ENCODE measurements at regions not wholly inside any gene's neighbourhood (a gene's known extent, or its start where the extent isn't known, plus 50 kb on each side); places are given as distances from the start of the nearest gene placed in this dataset.
"Not testable (repeated sequence)": the region's sequence is repeated elsewhere in the genome, so short reads cannot be mapped to it uniquely, and the experiment has no call there.

- Mint-ChIP-seq H3K36me3 (no peaks in the 10 kb centered on the region), H3K4me3 (no peak overlapping the region), H3K27me3 (no peaks in the 10 kb centered on the region), H3K27ac (no peak overlapping the region), H3K4me1 (no peaks in the 10 kb centered on the region), H3K9me3 (ENCODE audit: low read depth) (no peaks in the 10 kb centered on the region)
- DNase-seq, result no peak
- ATAC-seq, result no peak
- CTCF ChIA-PET, result no interaction called here
Measured at GRCh38 chrX:122245175-122245574, 938.9 kb upstream of the GRIA3 start.

DNA sequence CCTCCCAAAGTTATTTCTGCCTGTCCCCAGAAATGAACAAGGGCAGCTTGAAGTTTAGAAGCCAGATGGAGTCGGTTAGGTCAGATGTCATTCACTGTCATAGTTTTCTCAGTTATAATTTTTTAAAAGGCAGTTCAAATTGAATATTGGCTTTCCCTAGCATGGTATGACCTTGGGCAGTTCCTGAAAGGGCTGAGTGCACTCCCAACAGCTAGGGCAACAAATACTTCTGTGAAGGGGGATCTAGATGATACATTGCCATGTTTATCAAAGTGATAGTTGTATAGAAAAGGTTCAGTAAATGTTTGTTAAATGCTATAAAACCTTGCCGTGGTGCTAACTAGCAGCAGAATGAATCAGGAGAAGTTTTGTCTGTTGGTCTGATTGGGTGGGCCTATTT lies 938.1 kb upstream of the GRIA3 start:
- ATAC-seq, result no peak

GRCh38 chrX:122246937-122247336 lies 937.1 kb upstream of the GRIA3 start:
- H3K4me1 Mint-ChIP-seq, result no peaks in the 10 kb centered on the region
- no peak overlapping the region for H3K27ac Mint-ChIP-seq

More for the DNA sequence above, 938.1 kb upstream of the GRIA3 start:
- no peaks in the 10 kb centered on the region for H3K36me3 Mint-ChIP-seq
- H3K4me1 Mint-ChIP-seq, result no peaks in the 10 kb centered on the region
- no peak overlapping the region for H3K27ac Mint-ChIP-seq
- no peak for DNase-seq
- H3K4me3 Mint-ChIP-seq, result no peak overlapping the region
- no peaks in the 10 kb centered on the region for H3K9me3 Mint-ChIP-seq (ENCODE audit: low read depth)
- no peaks in the 10 kb centered on the region for H3K27me3 Mint-ChIP-seq
- CTCF ChIA-PET, result no interaction called here

GRCh38 chrX:122248681-122249080 lies 935.4 kb upstream of the GRIA3 start:
- no peak for ATAC-seq
- H3K27me3 Mint-ChIP-seq, result no peaks in the 10 kb centered on the region

More at GRCh38 chrX:122246937-122247336, 937.1 kb upstream of the GRIA3 start:
- Mint-ChIP-seq H3K4me3 (no peak overlapping the region), H3K27me3 (no peaks in the 10 kb centered on the region), H3K36me3 (no peaks in the 10 kb centered on the region), H3K9me3 (ENCODE audit: low read depth) (no peaks in the 10 kb centered on the region)
- no peak for ATAC-seq
- DNase-seq, result no peak
- CTCF ChIA-PET, result no interaction called here

GRCh38 chrX:122252454-122252853 lies 931.6 kb upstream of the GRIA3 start:
- CTCF ChIA-PET, result no interaction called here
- no peak overlapping the region for H3K4me3 Mint-ChIP-seq
- no peaks in the 10 kb centered on the region for H3K9me3 Mint-ChIP-seq (ENCODE audit: low read depth)
- H3K27me3 Mint-ChIP-seq, result no peaks in the 10 kb centered on the region
- H3K4me1 Mint-ChIP-seq, result no peaks in the 10 kb centered on the region
- no peak for DNase-seq
- H3K27ac Mint-ChIP-seq, result no peak overlapping the region
- no peaks in the 10 kb centered on the region for H3K36me3 Mint-ChIP-seq
- no peak for ATAC-seq

More at GRCh38 chrX:122248681-122249080, 935.4 kb upstream of the GRIA3 start:
- Mint-ChIP-seq H3K9me3 (ENCODE audit: low read depth) (no peaks in the 10 kb centered on the region), H3K4me1 (no peaks in the 10 kb centered on the region), H3K27ac (no peak overlapping the region), H3K36me3 (no peaks in the 10 kb centered on the region), H3K4me3 (no peak overlapping the region)
- CTCF ChIA-PET, result interaction anchor here (0.5 kb wide), 1 partner anchor 10 kb away, joined by 3 read pairs; no protein-coding TSS in a partner anchor
- no peak for DNase-seq

- Mint-ChIP-seq H3K36me3 (no peaks in the 10 kb centered on the region), H3K4me3 (no peak overlapping the region), H3K9me3 (ENCODE audit: low read depth) (peaks cover 10% of the 10 kb centered on the region), H3K27me3 (no peaks in the 10 kb centered on the region), H3K27ac (no peak overlapping the region), H3K4me1 (no peaks in the 10 kb centered on the region)
- DNase-seq (no peak), ATAC-seq (no peak)
- CTCF ChIA-PET, result no interaction called here
Measured at GRCh38 chrX:122268353-122268752, 915.7 kb upstream of the GRIA3 start.

- Mint-ChIP-seq H3K36me3 (no peaks in the 10 kb centered on the region), H3K9me3 (ENCODE audit: low read depth) (peaks cover 10% of the 10 kb centered on the region), H3K4me1 (no peaks in the 10 kb centered on the region), H3K27ac (no peak overlapping the region), H3K27me3 (no peaks in the 10 kb centered on the region), H3K4me3 (no peak overlapping the region)
- no peak for ATAC-seq
- no peak for DNase-seq
- CTCF ChIA-PET, result no interaction called here
Measured at GRCh38 chrX:122269243-122269781, 914.8 kb upstream of the GRIA3 start.

- no peak overlapping the region for H3K4me3 Mint-ChIP-seq
- ATAC-seq, result no peak
- DNase-seq, result no peak
- H3K27ac Mint-ChIP-seq, result no peak overlapping the region
- no peaks in the 10 kb centered on the region for H3K36me3 Mint-ChIP-seq
- CTCF ChIA-PET, result no interaction called here
- no peaks in the 10 kb centered on the region for H3K27me3 Mint-ChIP-seq
- H3K4me1 Mint-ChIP-seq, result no peaks in the 10 kb centered on the region
- peaks cover 6% of the 10 kb centered on the region for H3K9me3 Mint-ChIP-seq (ENCODE audit: low read depth)
Measured at GRCh38 chrX:122270809-122271494, 913.1 kb upstream of the GRIA3 start.

DNA sequence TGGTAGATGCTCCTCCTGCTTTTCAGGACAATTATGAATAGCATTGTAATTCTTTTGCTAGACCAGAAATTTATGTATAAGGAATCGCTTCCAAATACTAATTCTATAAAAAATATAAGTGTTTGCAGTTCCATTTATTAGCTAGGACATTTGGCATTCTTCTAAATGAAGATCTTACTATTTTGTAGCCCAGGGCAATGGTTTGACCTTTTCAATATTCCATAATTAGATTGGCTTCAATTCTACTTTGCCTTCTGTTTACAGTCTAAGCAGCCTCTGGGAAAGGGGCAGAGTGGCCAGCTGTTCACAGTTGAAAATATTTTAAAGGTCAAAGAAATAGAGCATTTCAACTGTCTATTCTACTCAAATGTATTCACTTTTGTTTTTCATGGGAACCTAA lies 912.1 kb upstream of the GRIA3 start:
- no peaks in the 10 kb centered on the region for H3K36me3 Mint-ChIP-seq
- DNase-seq (no peak), ATAC-seq (no peak)
- H3K4me1 Mint-ChIP-seq, result no peaks in the 10 kb centered on the region
- CTCF ChIA-PET, result no interaction called here
- H3K27me3 Mint-ChIP-seq, result no peaks in the 10 kb centered on the region
- H3K9me3 Mint-ChIP-seq (ENCODE audit: low read depth), result peaks cover 6% of the 10 kb centered on the region
- no peak overlapping the region for H3K4me3 Mint-ChIP-seq
- H3K27ac Mint-ChIP-seq, result no peak overlapping the region

GRCh38 chrX:122279746-122280145 lies 904.3 kb upstream of the GRIA3 start:
- no peak overlapping the region for H3K4me3 Mint-ChIP-seq
- H3K9me3 Mint-ChIP-seq (ENCODE audit: low read depth), result no peaks in the 10 kb centered on the region
- H3K36me3 Mint-ChIP-seq, result no peaks in the 10 kb centered on the region
- no peak for DNase-seq
- no peaks in the 10 kb centered on the region for H3K4me1 Mint-ChIP-seq
- CTCF ChIA-PET, result no interaction called here
- no peak for ATAC-seq
- H3K27me3 Mint-ChIP-seq, result no peaks in the 10 kb centered on the region
- no peak overlapping the region for H3K27ac Mint-ChIP-seq

DNA sequence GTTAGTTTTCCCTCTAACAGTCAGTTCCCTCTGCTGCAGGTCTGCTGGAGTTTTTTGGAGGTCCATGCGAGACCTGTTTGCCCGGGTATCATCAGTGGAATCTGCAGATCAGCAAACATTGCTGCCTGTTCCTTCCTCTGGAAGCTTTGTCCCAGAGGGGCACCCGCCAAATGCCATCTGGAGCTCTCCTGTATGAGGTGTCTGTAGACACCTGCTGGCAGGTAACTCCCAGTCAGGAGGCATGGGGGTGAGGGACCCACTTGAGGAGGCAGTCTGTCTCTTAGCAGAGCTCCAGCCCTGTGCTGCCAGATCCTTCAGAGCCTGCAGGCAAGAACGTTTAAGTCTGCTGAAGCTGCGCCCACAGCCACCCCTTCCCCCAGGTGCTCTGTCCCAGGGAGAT lies 884.3 kb upstream of the GRIA3 start:
- H3K9me3 Mint-ChIP-seq (ENCODE audit: low read depth); CTCF ChIA-PET; H3K4me1 Mint-ChIP-seq; DNase-seq; H3K27ac Mint-ChIP-seq; ATAC-seq; H3K27me3 Mint-ChIP-seq; H3K36me3 Mint-ChIP-seq; H3K4me3 Mint-ChIP-seq: not testable (repeated sequence)

DNA sequence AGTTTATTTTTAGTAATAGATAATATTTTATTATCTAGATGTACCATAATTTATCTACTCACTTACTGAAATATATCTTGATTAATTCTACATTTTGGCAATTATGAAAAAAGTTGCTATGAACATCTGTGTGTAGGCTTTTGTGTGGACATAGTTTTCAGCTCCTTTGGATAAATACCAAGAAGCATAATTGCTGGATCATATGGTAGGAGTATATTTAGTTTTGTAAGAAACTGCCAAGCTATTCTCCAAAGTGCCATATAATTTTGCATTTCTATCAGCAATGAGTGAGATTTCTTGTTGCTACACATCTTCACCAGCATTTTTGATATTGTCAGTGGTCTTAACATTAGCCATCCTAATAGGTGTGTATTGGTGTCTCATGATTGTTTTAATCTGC lies 882.6 kb upstream of the GRIA3 start:
- CTCF ChIA-PET, result no interaction called here
- Mint-ChIP-seq H3K4me1 (no peaks in the 10 kb centered on the region), H3K36me3 (no peaks in the 10 kb centered on the region), H3K9me3 (ENCODE audit: low read depth) (peaks cover 5% of the 10 kb centered on the region), H3K27ac (no peak overlapping the region), H3K4me3 (no peak overlapping the region), H3K27me3 (no peaks in the 10 kb centered on the region)
- no peak for DNase-seq
- no peak for ATAC-seq

GRCh38 chrX:122303761-122304160 lies 880.3 kb upstream of the GRIA3 start:
- CTCF ChIA-PET, result no interaction called here
- DNase-seq (no peak), ATAC-seq (no peak)
- Mint-ChIP-seq H3K36me3 (no peaks in the 10 kb centered on the region), H3K27me3 (no peaks in the 10 kb centered on the region), H3K27ac (no peak overlapping the region), H3K4me3 (no peak overlapping the region), H3K9me3 (ENCODE audit: low read depth) (peaks cover 5% of the 10 kb centered on the region), H3K4me1 (no peaks in the 10 kb centered on the region)

- no peaks in the 10 kb centered on the region for H3K36me3 Mint-ChIP-seq
- H3K4me3 Mint-ChIP-seq, result no peak overlapping the region
- ATAC-seq, result no peak
- no peak for DNase-seq
- no peaks in the 10 kb centered on the region for H3K4me1 Mint-ChIP-seq
- CTCF ChIA-PET, result no interaction called here
- no peak overlapping the region for H3K27ac Mint-ChIP-seq
- H3K9me3 Mint-ChIP-seq (ENCODE audit: low read depth), result no peaks in the 10 kb centered on the region
- H3K27me3 Mint-ChIP-seq, result no peaks in the 10 kb centered on the region
Measured at GRCh38 chrX:122344816-122345215, 839.3 kb upstream of the GRIA3 start.

Measured in activated CD8-positive, alpha-beta memory T cell treated with anti-CD3 and anti-CD28 coated beads, Interleukin-2, amount 10 ng/mL, durations not matched to agents 7 days and 5 days (primary cell).